ENCODE measurements at regions not wholly inside any gene's neighbourhood (a gene's known extent, or its start where the extent isn't known, plus 50 kb on each side); places are given as distances from the start of the nearest gene placed in this dataset.

- TF ChIP-seq CTCF (IDR thresholded peaks at IDR 0.05): no peak
- no peak overlapping the region for H3K27ac Mint-ChIP-seq
These were observed 90.6 kb upstream of the TLE3 start for GRCh38 chr15:70188286-70188685.

GRCh38 chr15:70187331-70187730 is 89.6 kb upstream of the TLE3 start:
- Mint-ChIP-seq H3K27me3 (ENCODE audit: insufficient read depth) (peaks cover 45% of the 10 kb centered on the region), H3K36me3 (ENCODE audit: low read depth) (peaks cover 10% of the 10 kb centered on the region)

More at GRCh38 chr15:70188286-70188685, 90.6 kb upstream of the TLE3 start:
- H3K27me3 Mint-ChIP-seq (ENCODE audit: insufficient read depth): peaks cover 49% of the 10 kb centered on the region
- H3K36me3 Mint-ChIP-seq (ENCODE audit: low read depth): peaks cover 10% of the 10 kb centered on the region
- peaks cover 13% of the 10 kb centered on the region for H3K9me3 Mint-ChIP-seq
- no peaks in the 10 kb centered on the region for H3K4me1 Mint-ChIP-seq (ENCODE audit: low read depth)
- H3K4me3 Mint-ChIP-seq: no peak overlapping the region
- DNase-seq: no peak

GRCh38 chr15:70186152-70186551 is 88.4 kb upstream of the TLE3 start:
- Mint-ChIP-seq H3K4me3 (no peak overlapping the region), H3K36me3 (ENCODE audit: low read depth) (peaks cover under 1% of the 10 kb centered on the region; the same call in 1 of the 2 replicates), H3K9me3 (peaks cover 3% of the 10 kb centered on the region), H3K27me3 (ENCODE audit: insufficient read depth) (peaks cover 39% of the 10 kb centered on the region), H3K27ac (no peak overlapping the region), H3K4me1 (ENCODE audit: low read depth) (no peaks in the 10 kb centered on the region)
- TF ChIP-seq CTCF (IDR thresholded peaks at IDR 0.05): no peak
- no peak for DNase-seq

More at GRCh38 chr15:70187331-70187730, 89.6 kb upstream of the TLE3 start:
- H3K4me3 Mint-ChIP-seq: no peak overlapping the region
- H3K4me1 Mint-ChIP-seq (ENCODE audit: low read depth): no peaks in the 10 kb centered on the region
- no peak overlapping the region for H3K27ac Mint-ChIP-seq
- H3K9me3 Mint-ChIP-seq: peaks cover 13% of the 10 kb centered on the region
- DNase-seq: no peak
- no peak for TF ChIP-seq CTCF (IDR thresholded peaks at IDR 0.05)

- TF ChIP-seq CTCF (IDR thresholded peaks at IDR 0.05): no peak
- H3K27me3 Mint-ChIP-seq (ENCODE audit: insufficient read depth): peaks cover 36% of the 10 kb centered on the region
- H3K27ac Mint-ChIP-seq: no peak overlapping the region
These were observed 87.6 kb upstream of the TLE3 start for GRCh38 chr15:70185251-70185711.

GRCh38 chr15:70182858-70183695 is 85.4 kb upstream of the TLE3 start:
- Mint-ChIP-seq H3K4me1 (ENCODE audit: low read depth) (no peaks in the 10 kb centered on the region), H3K27me3 (ENCODE audit: insufficient read depth) (peaks cover 43% of the 10 kb centered on the region), H3K9me3 (no peaks in the 10 kb centered on the region), H3K27ac (no peak overlapping the region), H3K4me3 (no peak overlapping the region), H3K36me3 (ENCODE audit: low read depth) (no peaks in the 10 kb centered on the region)
- TF ChIP-seq CTCF (IDR thresholded peaks at IDR 0.05): peak; percentile 14; the same call in 1 of the 2 replicates
- no peak for DNase-seq

More at GRCh38 chr15:70185251-70185711, 87.6 kb upstream of the TLE3 start:
- Mint-ChIP-seq H3K4me1 (ENCODE audit: low read depth) (no peaks in the 10 kb centered on the region), H3K9me3 (no peaks in the 10 kb centered on the region), H3K36me3 (ENCODE audit: low read depth) (no peaks in the 10 kb centered on the region), H3K4me3 (no peak overlapping the region)
- no peak for DNase-seq
